GM20000 (cell line): ENCODE measurements at regions not wholly inside any gene's neighbourhood (a gene's known extent, or its start where the extent isn't known, plus 50 kb on each side); places are given as distances from the start of the nearest gene placed in this dataset.

Experiments used
- DNase-seq: peaks from one replicate; pipeline ENCODE4 v3.0.0; 2012; ENCODE audit warnings: low spot score
- CTCF ChIP-seq: IDR thresholded peaks from 2 replicates; pipeline ENCODE4 v1.5.1; 2012; ENCODE audit warnings: mild to moderate bottlenecking, control low read depth; ENCODE audit errors: extremely low read depth, missing control alignments

- no peak for TF ChIP-seq CTCF
- no peak for DNase-seq
These were observed 194.5 kb downstream of the PSAT1 start for GRCh38 chr9:78491402-78491801.

GRCh38 chr9:78493166-78493742, 196.3 kb downstream of the PSAT1 start:
- TF ChIP-seq CTCF, result no peak
- no peak for DNase-seq

- TF ChIP-seq CTCF, result no peak
- DNase-seq, result no peak
These were observed 205.6 kb downstream of the PSAT1 start for GRCh38 chr9:78502566-78502965.

GRCh38 chr9:78505546-78505945, 208.6 kb downstream of the PSAT1 start:
- TF ChIP-seq CTCF, result no peak
- no peak for DNase-seq

GRCh38 chr9:78507037-78507436, 210.1 kb downstream of the PSAT1 start:
- DNase-seq, result no peak
- TF ChIP-seq CTCF, result no peak

- TF ChIP-seq CTCF, result no peak
- DNase-seq, result no peak
These were observed 213.1 kb downstream of the PSAT1 start for GRCh38 chr9:78510035-78510434.

GRCh38 chr9:78515108-78515507, 218.2 kb downstream of the PSAT1 start:
- DNase-seq, result no peak
- no peak for TF ChIP-seq CTCF
